ENCODE measurements at regions not wholly inside any gene's neighbourhood (a gene's known extent, or its start where the extent isn't known, plus 50 kb on each side); places are given as distances from the start of the nearest gene placed in this dataset.

GRCh38 chr4:176422001-176422400 lies 102.2 kb downstream of the SPCS3 start:
- TF ChIP-seq, protein P1, sequence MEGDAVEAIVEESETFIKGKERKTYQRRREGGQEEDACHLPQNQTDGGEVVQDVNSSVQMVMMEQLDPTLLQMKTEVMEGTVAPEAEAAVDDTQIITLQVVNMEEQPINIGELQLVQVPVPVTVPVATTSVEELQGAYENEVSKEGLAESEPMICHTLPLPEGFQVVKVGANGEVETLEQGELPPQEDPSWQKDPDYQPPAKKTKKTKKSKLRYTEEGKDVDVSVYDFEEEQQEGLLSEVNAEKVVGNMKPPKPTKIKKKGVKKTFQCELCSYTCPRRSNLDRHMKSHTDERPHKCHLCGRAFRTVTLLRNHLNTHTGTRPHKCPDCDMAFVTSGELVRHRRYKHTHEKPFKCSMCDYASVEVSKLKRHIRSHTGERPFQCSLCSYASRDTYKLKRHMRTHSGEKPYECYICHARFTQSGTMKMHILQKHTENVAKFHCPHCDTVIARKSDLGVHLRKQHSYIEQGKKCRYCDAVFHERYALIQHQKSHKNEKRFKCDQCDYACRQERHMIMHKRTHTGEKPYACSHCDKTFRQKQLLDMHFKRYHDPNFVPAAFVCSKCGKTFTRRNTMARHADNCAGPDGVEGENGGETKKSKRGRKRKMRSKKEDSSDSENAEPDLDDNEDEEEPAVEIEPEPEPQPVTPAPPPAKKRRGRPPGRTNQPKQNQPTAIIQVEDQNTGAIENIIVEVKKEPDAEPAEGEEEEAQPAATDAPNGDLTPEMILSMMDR (IDR thresholded peaks at IDR 0.05; ENCODE audit: unreplicated experiment) = no peak
- H3K4me3 Mint-ChIP-seq (ENCODE audit: low read depth) = no peak overlapping the region
- H3K27ac Mint-ChIP-seq = no peak overlapping the region
- H3K9me3 Mint-ChIP-seq (ENCODE audit: low read depth) = no peaks in the 10 kb centered on the region
- peaks cover 3% of the 10 kb centered on the region for H3K4me1 Mint-ChIP-seq (ENCODE audit: low read depth)
- no peaks in the 10 kb centered on the region for H3K36me3 Mint-ChIP-seq (ENCODE audit: insufficient read depth)
- DNase-seq (ENCODE audit: low spot score, unreplicated experiment) = no peak
- H3K27me3 Mint-ChIP-seq = no peaks in the 10 kb centered on the region

DNA sequence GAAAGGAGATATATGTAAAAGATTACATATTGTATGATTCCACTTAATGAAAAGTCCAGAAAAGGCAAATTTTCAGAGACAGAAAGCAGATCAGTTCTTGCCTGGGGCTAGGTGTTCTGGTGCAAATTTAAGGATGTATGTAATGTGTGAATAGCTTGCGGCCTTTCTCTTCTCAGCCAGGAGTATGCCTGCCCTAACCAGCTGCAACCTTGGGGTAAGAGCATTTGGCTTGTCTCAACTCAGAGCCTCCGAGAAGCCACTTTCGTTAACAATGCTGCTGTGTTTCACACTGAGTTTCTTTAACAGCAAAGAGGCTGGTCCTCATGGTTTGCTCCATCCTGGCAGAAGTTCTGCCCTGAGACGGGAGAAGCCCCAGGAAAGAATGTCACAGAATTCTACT lies 102.7 kb downstream of the SPCS3 start:
- H3K27ac Mint-ChIP-seq = peak overlapping the region; percentile 30
- TF ChIP-seq, protein P1 (IDR thresholded peaks at IDR 0.05; ENCODE audit: unreplicated experiment) = no peak
- no peak for DNase-seq (ENCODE audit: low spot score, unreplicated experiment)

DNA sequence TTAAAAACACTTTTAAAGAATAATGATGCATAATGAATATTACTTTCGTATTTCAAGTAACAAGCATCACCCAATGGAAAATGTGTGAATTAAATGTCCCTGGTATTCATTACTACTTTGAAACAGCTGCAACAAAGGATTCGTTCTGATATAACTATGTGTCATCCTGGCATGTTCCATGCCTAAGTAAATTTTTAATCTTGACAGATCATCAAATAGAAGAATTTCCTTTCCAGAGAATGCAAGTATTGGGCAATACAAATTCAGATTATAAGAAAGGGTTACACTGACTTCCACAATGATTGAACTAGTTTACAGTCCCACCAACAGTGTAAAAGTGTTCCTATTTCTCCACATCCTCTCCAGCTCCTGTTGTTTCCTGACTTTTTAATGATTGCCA lies 105.3 kb downstream of the SPCS3 start:
- no peaks in the 10 kb centered on the region for H3K9me3 Mint-ChIP-seq (ENCODE audit: low read depth)
- no peak for DNase-seq (ENCODE audit: low spot score, unreplicated experiment)
- no peak overlapping the region for H3K4me3 Mint-ChIP-seq (ENCODE audit: low read depth)
- H3K36me3 Mint-ChIP-seq (ENCODE audit: insufficient read depth) = no peaks in the 10 kb centered on the region
- no peaks in the 10 kb centered on the region for H3K27me3 Mint-ChIP-seq
- TF ChIP-seq, protein P1 (IDR thresholded peaks at IDR 0.05; ENCODE audit: unreplicated experiment) = no peak
- H3K27ac Mint-ChIP-seq = no peak overlapping the region
- peaks cover 3% of the 10 kb centered on the region for H3K4me1 Mint-ChIP-seq (ENCODE audit: low read depth)

More for the DNA sequence above, 102.7 kb downstream of the SPCS3 start:
- H3K9me3 Mint-ChIP-seq (ENCODE audit: low read depth) = no peaks in the 10 kb centered on the region
- H3K27me3 Mint-ChIP-seq = no peaks in the 10 kb centered on the region
- no peaks in the 10 kb centered on the region for H3K36me3 Mint-ChIP-seq (ENCODE audit: insufficient read depth)
- no peak overlapping the region for H3K4me3 Mint-ChIP-seq (ENCODE audit: low read depth)
- peaks cover 3% of the 10 kb centered on the region for H3K4me1 Mint-ChIP-seq (ENCODE audit: low read depth)

DNA sequence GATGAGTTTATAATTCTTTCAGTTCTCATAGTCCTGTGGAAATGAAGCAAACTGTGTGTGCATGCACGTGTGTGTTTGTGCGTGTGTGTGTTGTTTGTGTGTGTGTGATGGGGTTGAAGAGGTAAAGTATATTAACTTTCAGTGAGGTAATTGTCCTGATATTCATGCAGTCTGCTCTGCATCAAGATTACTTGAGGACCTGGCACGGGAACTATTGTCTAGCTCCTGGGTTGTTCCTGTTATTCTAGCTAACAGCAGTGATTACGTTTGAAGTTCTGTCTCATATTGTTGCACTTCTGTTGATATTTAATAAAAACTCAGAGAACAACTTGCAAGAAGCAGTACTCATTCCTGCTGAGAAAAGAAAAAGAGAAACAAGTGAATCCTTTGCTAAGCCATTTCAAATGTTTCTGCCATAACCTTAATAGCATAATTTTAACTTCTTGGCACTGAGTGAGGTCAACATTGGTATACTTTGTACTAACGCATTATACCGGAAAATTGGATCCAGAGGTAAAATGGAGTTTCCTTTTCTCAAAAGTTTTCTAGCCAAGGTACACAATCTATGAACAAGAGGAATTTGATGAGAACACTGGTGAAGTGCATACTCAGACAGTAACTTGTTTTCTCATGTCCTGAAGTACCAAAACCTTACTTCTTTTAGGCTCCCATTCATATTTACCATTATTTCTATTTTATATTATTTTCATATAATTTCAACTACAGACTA lies 113.2 kb downstream of the SPCS3 start:
- TF ChIP-seq, protein P1 (IDR thresholded peaks at IDR 0.05; ENCODE audit: unreplicated experiment) = no peak
- no peak for DNase-seq (ENCODE audit: low spot score, unreplicated experiment)
- H3K27ac Mint-ChIP-seq = no peak overlapping the region
- no peaks in the 10 kb centered on the region for H3K9me3 Mint-ChIP-seq (ENCODE audit: low read depth)
- no peaks in the 10 kb centered on the region for H3K36me3 Mint-ChIP-seq (ENCODE audit: insufficient read depth)
- H3K27me3 Mint-ChIP-seq = no peaks in the 10 kb centered on the region
- peaks cover 1% of the 10 kb centered on the region for H3K4me1 Mint-ChIP-seq (ENCODE audit: low read depth)
- no peak overlapping the region for H3K4me3 Mint-ChIP-seq (ENCODE audit: low read depth)

DNA sequence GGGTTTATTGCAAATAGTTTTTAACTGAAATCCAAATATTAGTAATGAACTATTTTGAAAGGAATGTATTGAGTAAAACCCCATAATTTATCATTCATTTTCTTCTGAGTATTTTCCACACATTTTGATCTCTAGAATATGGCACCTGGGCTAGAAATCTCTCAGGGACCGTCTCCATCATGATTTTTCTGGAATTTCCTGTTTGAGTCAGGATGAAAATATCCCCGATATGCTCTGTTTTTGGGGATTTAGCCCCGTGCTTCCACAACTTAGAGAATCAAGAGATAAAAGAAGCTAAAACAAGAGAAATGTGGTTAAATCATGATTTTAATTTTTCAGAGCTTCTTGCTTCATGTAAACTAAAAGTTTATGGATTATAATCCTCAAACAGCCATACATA lies 114.2 kb downstream of the SPCS3 start:
- Mint-ChIP-seq H3K4me3 (ENCODE audit: low read depth) (no peak overlapping the region), H3K27me3 (no peaks in the 10 kb centered on the region), H3K4me1 (ENCODE audit: low read depth) (peaks cover 1% of the 10 kb centered on the region), H3K36me3 (ENCODE audit: insufficient read depth) (no peaks in the 10 kb centered on the region), H3K27ac (no peak overlapping the region), H3K9me3 (ENCODE audit: low read depth) (no peaks in the 10 kb centered on the region)
- TF ChIP-seq, protein P1 (IDR thresholded peaks at IDR 0.05; ENCODE audit: unreplicated experiment) = no peak
- DNase-seq (ENCODE audit: low spot score, unreplicated experiment) = no peak

Data from progenitor cell of endocrine pancreas (in vitro differentiated cells).